Upper lobe of left lung (tissue), 6 donors: ENCODE measurements at regions not wholly inside any gene's neighbourhood (a gene's known extent, or its start where the extent isn't known, plus 50 kb on each side); places are given as distances from the start of the nearest gene placed in this dataset.

Experiments
- ATAC-seq, 2 donors: fragments of 200-7000 bp; cut with Tn5 transposase; one replicate each; pipeline ENCODE4 v1.9.1; 2022; ENCODE audit warnings: mild to moderate bottlenecking in 2 of 2, moderate library complexity in 2 of 2; ENCODE audit not compliant: low FRiP score in 2 of 2
- DNase-seq, 2 donors: peaks; one replicate each; pipeline ENCODE4 v3.0.0-alpha.2; 2019 to 2020
- H3K27ac ChIP-seq, 4 donors: fragments of 200-600 bp; sonication (generic); one replicate each; pipeline ENCODE4 v1.5.1; 2016 to 2019
- H3K27me3 ChIP-seq, 4 donors: fragments of 200-600 bp; sonication (generic); one replicate each; pipeline ENCODE4 v1.5.1; 2017 to 2019
- H3K36me3 ChIP-seq, 4 donors: fragments of 200-600 bp; sonication (generic); one replicate each; pipeline ENCODE4 v1.5.1; 2016 to 2019
- H3K4me1 ChIP-seq, 4 donors: fragments of 200-600 bp; sonication (generic); one replicate each; pipeline ENCODE4 v1.5.1; 2018 to 2019
- H3K4me3 ChIP-seq, 4 donors: fragments of 200-600 bp; sonication (generic); one replicate each; pipeline ENCODE4 v1.5.1; 2017 to 2019; ENCODE audit warnings: mild to moderate bottlenecking in 2 of 4, moderate library complexity in 1 of 4
- H3K9me3 ChIP-seq, 4 donors: fragments of 200-600 bp; sonication (generic); one replicate each; pipeline ENCODE4 v1.5.1; 2018 to 2019
- EP300 ChIP-seq, 4 donors: sonication (generic); formaldehyde crosslinking; IDR thresholded peaks; one replicate each; pipeline ENCODE4 v1.5.1; 2017; ENCODE audit warnings: antibody characterized with exemption in 4 of 4, control low read depth in 2 of 4
- POLR2A ChIP-seq, 4 donors: fragments of 450-650 bp; IDR thresholded peaks; one replicate each; pipeline ENCODE4 v1.5.1; 2016 to 2017; ENCODE audit warnings: antibody characterized with exemption in 4 of 4, mild to moderate bottlenecking in 2 of 4
- POLR2AphosphoS5 ChIP-seq, 2 donors: sonication (generic); formaldehyde crosslinking; IDR thresholded peaks; one replicate each; pipeline ENCODE4 v1.5.1; 2017; ENCODE audit warnings: antibody characterized with exemption in 2 of 2
- WGBS, 2 donors: methylation state at CpG; one replicate each; pipeline ENCODE4 v1.1.5; 2017 to 2018; 5-methylcytosine and 5-hydroxymethylcytosine counted together
- TF ChIP-seq, protein P1 (sequence below), 6 experiments: fragments of 450-650 bp in 4 of 6; fragments of 200-600 bp in 2 of 6; sonication (generic) in 2 of 6; IDR thresholded peaks; one replicate each; pipeline ENCODE4 v1.5.1; 2016 to 2019; ENCODE audit warnings: antibody characterized with exemption in 6 of 6
- donor health status: DM: no; HTN: no; CAD: no; lungs with moderate emphysema.
- donor health status: DM: no; HTN: yes; CAD: no; lungs with severe emphysema.

- Histone ChIP-seq H3K4me1 (no peaks in the 10 kb centered on the region), H3K27me3 (no peaks in the 10 kb centered on the region), H3K27ac (no peak overlapping the region), H3K4me3 (no peak overlapping the region), H3K9me3 (no peaks in the 10 kb centered on the region), H3K36me3 (no peaks in the 10 kb centered on the region)
- DNase-seq (no peak), ATAC-seq (peak in 1 of 2 donors; percentile 42)
- TF ChIP-seq POLR2A (IDR thresholded peaks at IDR 0.05), result no peak
- TF ChIP-seq POLR2AphosphoS5 (IDR thresholded peaks at IDR 0.05), result no peak
- TF ChIP-seq, protein P1, sequence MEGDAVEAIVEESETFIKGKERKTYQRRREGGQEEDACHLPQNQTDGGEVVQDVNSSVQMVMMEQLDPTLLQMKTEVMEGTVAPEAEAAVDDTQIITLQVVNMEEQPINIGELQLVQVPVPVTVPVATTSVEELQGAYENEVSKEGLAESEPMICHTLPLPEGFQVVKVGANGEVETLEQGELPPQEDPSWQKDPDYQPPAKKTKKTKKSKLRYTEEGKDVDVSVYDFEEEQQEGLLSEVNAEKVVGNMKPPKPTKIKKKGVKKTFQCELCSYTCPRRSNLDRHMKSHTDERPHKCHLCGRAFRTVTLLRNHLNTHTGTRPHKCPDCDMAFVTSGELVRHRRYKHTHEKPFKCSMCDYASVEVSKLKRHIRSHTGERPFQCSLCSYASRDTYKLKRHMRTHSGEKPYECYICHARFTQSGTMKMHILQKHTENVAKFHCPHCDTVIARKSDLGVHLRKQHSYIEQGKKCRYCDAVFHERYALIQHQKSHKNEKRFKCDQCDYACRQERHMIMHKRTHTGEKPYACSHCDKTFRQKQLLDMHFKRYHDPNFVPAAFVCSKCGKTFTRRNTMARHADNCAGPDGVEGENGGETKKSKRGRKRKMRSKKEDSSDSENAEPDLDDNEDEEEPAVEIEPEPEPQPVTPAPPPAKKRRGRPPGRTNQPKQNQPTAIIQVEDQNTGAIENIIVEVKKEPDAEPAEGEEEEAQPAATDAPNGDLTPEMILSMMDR (IDR thresholded peaks at IDR 0.05), result no peak
- 81 to 84% methylated on average over 1 of the region's 1 CpG for WGBS, 2 donors
Observed at GRCh38 chr12:70178038-70178437, 65.2 kb upstream of the CNOT2 start.

DNA sequence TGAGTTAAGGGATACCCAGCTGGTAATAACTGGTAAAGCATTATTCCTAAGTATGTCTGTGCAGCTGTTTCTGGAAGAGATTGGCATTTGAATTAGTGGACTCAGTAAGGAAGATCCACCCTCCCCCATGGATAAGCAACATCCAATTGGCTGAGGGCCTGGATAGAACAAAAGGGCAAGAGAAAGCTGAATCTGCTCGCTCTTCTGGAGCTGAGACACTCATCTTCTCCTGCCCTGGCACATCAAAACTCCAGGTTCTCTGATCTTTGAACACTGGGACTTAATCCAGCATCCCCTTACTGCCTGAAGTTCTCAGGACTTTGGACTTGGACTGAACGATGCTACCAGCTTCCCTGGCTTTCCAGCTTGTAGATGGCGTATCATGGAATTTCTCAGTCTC is 63.1 kb upstream of the CNOT2 start:
- TF ChIP-seq POLR2A (IDR thresholded peaks at IDR 0.05) (no peak), EP300 (IDR thresholded peaks at IDR 0.05) (no peak), POLR2AphosphoS5 (IDR thresholded peaks at IDR 0.05) (no peak)
- TF ChIP-seq, protein P1 (IDR thresholded peaks at IDR 0.05), result no peak
- Histone ChIP-seq H3K4me1 (no peaks in the 10 kb centered on the region), H3K27me3 (no peaks in the 10 kb centered on the region), H3K4me3 (no peak overlapping the region), H3K9me3 (no peaks in the 10 kb centered on the region), H3K27ac (no peak overlapping the region), H3K36me3 (no peaks in the 10 kb centered on the region)
- no peak for ATAC-seq
- 83 to 94% methylated on average over 3 of the region's 3 CpGs for WGBS, 2 donors
- DNase-seq, result no peak

DNA sequence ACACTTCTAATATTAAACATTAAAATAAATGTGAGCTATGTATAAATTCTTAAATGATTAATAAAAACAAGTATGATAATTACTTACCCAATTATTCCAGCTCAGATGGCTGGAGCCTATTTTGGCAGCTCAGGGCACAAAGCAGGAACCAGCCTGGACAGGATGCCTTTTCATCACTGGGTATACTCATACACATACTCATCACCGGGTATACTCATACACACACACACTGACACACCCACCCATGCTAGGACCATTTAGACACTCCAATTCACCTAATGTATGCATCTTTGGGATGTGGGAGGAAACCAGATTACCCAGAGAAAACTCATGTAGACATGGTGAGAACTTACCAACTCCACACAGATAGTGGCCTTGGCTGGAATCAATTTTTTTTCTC is 57.9 kb upstream of the CNOT2 start:
- Histone ChIP-seq H3K27me3 (no peaks in the 10 kb centered on the region), H3K27ac (no peak overlapping the region), H3K9me3 (no peaks in the 10 kb centered on the region), H3K36me3 (no peaks in the 10 kb centered on the region), H3K4me3 (no peak overlapping the region), H3K4me1 (no peaks in the 10 kb centered on the region)
- ATAC-seq (no peak), DNase-seq (no peak)
- no peak for TF ChIP-seq POLR2A (IDR thresholded peaks at IDR 0.05)
- WGBS, 2 donors, result 83 to 96% methylated on average over 1 of the region's 1 CpG

- H3K4me1 ChIP-seq, result no peaks in the 10 kb centered on the region
- no peak overlapping the region for H3K4me3 ChIP-seq
- no peaks in the 10 kb centered on the region for H3K9me3 ChIP-seq
- H3K27ac ChIP-seq, result no peak overlapping the region
- WGBS, 2 donors, result 92 to 93% methylated on average over 3 of the region's 3 CpGs
- ATAC-seq (no peak), DNase-seq (no peak)
- H3K27me3 ChIP-seq, result no peaks in the 10 kb centered on the region
- TF ChIP-seq, protein P1 (IDR thresholded peaks at IDR 0.05), result no peak
- TF ChIP-seq POLR2A (IDR thresholded peaks at IDR 0.05), result no peak
- TF ChIP-seq EP300 (IDR thresholded peaks at IDR 0.05), result no peak
- TF ChIP-seq POLR2AphosphoS5 (IDR thresholded peaks at IDR 0.05), result no peak
- H3K36me3 ChIP-seq, result no peaks in the 10 kb centered on the region
Observed at GRCh38 chr12:70186436-70186835, 56.8 kb upstream of the CNOT2 start.

GRCh38 chr12:70190262-70191010 is 52.8 kb upstream of the CNOT2 start:
- no peak overlapping the region for H3K4me3 ChIP-seq
- no peak for ATAC-seq
- no peak overlapping the region for H3K27ac ChIP-seq
- H3K4me1 ChIP-seq, result no peaks in the 10 kb centered on the region
- no peak for DNase-seq
- WGBS, 2 donors, result 95 to 100% methylated on average over 1 of the region's 1 CpG
- no peaks in the 10 kb centered on the region for H3K27me3 ChIP-seq
- no peak for TF ChIP-seq EP300 (IDR thresholded peaks at IDR 0.05)
- no peak for TF ChIP-seq POLR2AphosphoS5 (IDR thresholded peaks at IDR 0.05)
- TF ChIP-seq, protein P1 (IDR thresholded peaks at IDR 0.05), result no peak
- no peak for TF ChIP-seq POLR2A (IDR thresholded peaks at IDR 0.05)
- H3K36me3 ChIP-seq, result no peaks in the 10 kb centered on the region
- no peaks in the 10 kb centered on the region for H3K9me3 ChIP-seq
